HG03097 (cell line): ENCODE measurements at regions not wholly inside any gene's neighbourhood (a gene's known extent, or its start where the extent isn't known, plus 50 kb on each side); places are given as distances from the start of the nearest gene placed in this dataset.
"Not testable (repeated sequence)": the region's sequence is repeated elsewhere in the genome, so short reads cannot be mapped to it uniquely, and the experiment has no call there.

Source experiments
- ATAC-seq: cut with Tn5 transposase; IDR thresholded peaks from one replicate; pipeline ENCODE4 v1.9.1; 2021; ENCODE audit not compliant: unreplicated experiment, low FRiP score

DNA sequence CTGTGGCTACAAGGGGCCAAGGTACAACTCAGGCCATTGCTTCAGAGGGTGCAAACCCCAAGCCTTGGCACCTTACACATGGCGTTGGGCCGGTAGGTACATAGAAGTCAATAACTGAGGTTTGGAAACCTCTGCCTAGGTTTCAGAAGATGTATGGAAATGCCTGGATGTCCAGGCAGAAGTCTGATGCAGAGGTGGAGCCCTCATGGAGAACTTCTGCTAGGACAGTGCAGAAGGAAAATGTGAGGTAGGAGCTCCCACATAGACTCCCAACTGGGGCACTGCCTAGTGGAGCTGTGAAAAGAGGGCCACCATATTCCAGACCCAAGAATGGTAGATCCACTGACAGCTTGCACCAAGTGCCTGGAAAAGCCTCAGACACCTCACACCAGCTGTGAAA, 92.1 kb upstream of the SFRP2 start:
- no peak for ATAC-seq

GRCh38 chr4:153877898-153878297, 89.0 kb upstream of the SFRP2 start:
- no peak for ATAC-seq

DNA sequence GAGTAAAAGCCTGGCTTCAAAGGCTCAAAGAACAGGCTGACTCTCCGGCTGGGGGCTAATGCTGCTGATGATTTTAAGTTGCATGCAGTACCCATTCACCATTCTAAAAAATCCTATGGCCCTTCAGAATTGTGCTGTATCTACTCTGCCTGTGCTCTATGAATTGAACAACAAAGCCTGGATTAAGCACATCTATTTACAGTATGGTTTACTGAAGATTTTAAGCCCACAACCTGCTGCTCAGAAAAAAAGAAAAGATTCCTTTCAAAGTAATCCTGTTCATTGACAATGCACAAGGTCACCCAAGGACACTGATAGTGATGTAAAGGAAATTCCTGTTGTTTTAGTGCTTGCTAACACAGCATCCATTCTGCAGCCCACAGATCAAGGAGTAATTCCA, 84.9 kb upstream of the SFRP2 start:
- no peak for ATAC-seq

DNA sequence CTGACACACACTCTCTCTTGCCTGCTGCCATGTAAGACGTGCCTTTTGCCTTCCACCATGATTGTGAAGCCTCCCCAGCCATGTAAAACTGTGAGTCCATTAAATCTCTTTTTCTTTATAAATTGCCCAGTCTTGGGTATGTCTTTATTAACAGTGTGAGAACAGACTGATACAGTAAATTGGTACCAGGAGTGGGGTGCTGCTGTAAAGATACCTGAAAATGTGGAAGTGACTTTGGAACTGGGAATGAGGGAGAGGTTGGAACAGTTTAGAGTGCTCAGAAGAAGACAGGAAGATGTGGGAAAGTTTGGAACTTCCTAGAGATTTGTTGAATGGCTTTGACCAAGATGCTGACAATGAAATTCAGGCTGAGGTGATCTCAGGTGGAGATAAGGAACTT, 77.9 kb upstream of the SFRP2 start:
- ATAC-seq = not testable (repeated sequence)

DNA sequence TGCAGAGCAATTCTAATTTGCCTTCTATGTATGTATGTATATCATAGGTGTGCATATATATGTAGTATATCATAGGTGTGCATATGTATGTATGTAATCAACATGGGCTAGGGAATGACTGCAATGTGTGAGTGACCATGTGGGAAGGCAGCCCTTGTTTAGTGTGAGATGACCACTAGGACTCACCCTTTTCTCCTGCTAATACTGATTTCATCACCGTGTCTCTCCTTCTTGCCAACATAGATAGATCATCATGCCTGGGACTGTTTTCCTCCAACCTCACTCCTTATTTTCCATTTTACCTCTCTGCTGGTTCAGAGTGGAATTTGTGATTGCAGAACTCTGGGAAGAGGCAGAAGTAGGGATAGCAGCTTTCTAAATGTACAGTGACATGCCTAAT, 63.6 kb upstream of the SFRP2 start:
- no peak for ATAC-seq

- no peak for ATAC-seq
Observed at GRCh38 chr4:153850533-153851280, 61.8 kb upstream of the SFRP2 start.

DNA sequence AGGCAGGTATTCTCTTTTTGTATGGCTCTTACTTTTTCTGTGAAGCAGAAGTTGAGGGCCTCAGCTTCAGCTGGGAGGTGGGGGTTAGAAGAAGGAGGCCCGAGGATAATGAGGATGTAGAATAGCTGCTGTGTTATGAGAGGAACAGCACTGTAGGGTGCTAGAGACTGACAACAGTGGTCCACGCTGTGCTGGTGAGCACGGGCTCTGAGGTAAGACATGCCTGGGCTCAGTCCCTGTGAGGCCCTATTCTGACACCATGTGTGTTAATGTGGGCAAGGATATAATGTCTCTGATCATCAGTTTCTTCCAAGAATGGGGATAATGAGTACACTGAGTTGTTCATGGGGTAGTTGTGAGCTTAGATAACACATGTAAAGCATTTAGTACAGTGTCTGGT, 55.3 kb upstream of the SFRP2 start:
- no peak for ATAC-seq
